ENCODE measurements at regions not wholly inside any gene's neighbourhood (a gene's known extent, or its start where the extent isn't known, plus 50 kb on each side); places are given as distances from the start of the nearest gene placed in this dataset.
A peak's percentile ranks its signal among the peaks of the same experiment; 100 is the strongest.
"Not testable (repeated sequence)": the region's sequence is repeated elsewhere in the genome, so short reads cannot be mapped to it uniquely, and the experiment has no call there.

DNA sequence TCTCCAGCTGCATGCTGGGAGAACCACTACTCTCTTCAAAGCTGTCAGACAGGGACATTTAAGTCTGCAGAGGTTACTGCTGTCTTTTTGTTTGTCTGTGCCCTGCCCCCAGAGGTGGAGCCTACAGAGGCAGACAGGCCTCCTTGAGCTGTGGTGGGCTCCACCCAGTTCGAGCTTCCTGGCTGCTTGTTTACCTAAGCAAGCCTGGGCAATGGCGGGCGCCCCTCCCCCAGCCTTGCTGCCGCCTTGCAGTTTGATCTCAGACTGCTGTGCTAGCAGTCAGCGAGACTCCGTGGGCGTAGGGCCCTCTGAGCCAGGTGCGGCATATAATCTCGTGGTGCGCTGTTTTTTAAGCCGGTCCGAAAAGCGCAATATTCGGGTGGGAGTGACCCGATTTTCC, 215.0 kb downstream of the STIM2 start:
- H3K4me3 ChIP-seq (ENCODE audit: low read depth, low read length); in situ Hi-C loops (cut with HindIII; ENCODE audit: low sequenced_read_pairs); DNase-seq (ENCODE audit: low read depth): not testable (repeated sequence)

DNA sequence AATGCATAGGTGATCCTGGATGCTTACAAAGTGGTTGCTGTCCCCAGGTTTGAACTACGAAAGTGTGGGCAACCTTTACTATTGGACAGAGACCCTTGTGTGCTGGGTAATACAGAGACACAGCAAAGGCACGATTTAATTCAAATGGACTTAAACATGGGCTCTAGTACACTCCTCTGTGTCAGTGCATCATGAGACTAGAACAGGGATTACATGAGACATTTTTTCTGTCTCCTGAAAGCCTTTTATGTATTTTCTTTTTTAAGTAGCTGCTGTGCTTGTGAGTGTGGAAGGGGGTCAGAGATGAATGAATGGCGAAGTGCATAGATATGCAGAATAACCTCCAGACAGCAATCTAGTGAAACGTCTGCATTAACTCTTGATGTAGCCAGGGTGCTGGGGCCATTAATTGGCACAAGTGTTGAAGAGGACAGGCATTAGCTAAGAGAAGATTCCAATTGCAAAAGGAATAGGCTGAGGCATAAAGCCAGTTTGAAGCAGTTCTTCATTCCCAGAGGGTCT, 218.4 kb downstream of the STIM2 start:
- no peak overlapping the region for H3K4me3 ChIP-seq (ENCODE audit: low read depth, low read length)
- in situ Hi-C loops (cut with HindIII; ENCODE audit: low sequenced_read_pairs): no loop called here
- DNase-seq (ENCODE audit: low read depth): no peak
- TF ChIP-seq, protein P1, sequence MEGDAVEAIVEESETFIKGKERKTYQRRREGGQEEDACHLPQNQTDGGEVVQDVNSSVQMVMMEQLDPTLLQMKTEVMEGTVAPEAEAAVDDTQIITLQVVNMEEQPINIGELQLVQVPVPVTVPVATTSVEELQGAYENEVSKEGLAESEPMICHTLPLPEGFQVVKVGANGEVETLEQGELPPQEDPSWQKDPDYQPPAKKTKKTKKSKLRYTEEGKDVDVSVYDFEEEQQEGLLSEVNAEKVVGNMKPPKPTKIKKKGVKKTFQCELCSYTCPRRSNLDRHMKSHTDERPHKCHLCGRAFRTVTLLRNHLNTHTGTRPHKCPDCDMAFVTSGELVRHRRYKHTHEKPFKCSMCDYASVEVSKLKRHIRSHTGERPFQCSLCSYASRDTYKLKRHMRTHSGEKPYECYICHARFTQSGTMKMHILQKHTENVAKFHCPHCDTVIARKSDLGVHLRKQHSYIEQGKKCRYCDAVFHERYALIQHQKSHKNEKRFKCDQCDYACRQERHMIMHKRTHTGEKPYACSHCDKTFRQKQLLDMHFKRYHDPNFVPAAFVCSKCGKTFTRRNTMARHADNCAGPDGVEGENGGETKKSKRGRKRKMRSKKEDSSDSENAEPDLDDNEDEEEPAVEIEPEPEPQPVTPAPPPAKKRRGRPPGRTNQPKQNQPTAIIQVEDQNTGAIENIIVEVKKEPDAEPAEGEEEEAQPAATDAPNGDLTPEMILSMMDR (IDR thresholded peaks at IDR 0.05; ENCODE audit: low read depth, low read length, missing control alignments): no peak

DNA sequence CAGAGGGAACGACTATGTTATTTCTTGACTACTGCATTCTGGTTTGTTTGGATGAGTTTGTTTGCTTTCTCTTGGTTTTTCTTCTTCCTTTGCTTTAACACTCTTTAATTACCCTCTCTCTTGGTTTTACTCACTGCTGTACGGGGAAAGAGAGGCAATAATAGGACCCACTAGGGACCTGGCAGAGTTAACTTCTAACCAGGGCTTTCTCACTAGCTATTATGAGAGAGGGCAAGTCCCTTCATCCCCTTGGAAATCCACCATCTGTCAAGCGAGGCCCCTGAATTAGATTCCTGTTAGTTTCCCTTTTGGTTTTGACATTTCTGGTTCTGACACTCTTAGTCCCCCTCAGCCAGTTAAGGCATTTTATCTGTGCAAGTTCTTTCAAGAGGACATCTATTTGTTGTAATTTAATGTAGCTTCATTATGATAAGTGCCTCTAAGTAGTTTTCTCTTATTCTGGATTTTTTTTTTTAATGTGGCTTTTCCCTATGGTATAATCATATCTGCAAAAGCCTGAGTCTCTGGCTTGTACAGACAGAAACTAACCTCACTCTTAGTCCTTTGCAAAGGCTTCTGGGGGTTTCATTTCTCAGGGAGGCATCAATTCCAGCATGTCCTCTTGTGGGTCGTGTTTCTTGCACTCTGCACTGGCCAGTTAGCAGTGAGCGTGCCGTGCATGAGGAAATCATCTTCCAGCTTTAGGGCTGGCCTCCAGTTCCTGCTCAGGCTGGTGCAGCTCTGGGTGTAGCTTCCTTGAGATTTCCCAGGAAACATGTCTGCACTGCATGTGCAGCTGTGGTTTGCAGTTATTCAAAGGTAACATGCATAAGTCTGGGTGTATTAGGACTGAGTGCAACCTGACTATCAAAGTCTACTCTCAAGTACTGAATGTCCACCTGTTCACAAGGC, 221.3 kb downstream of the STIM2 start:
- in situ Hi-C loops (cut with HindIII; ENCODE audit: low sequenced_read_pairs): no loop called here
- H3K4me3 ChIP-seq (ENCODE audit: low read depth, low read length): no peak overlapping the region
- no peak for DNase-seq (ENCODE audit: low read depth)
- TF ChIP-seq, protein P1 (IDR thresholded peaks at IDR 0.05; ENCODE audit: low read depth, low read length, missing control alignments): no peak

DNA sequence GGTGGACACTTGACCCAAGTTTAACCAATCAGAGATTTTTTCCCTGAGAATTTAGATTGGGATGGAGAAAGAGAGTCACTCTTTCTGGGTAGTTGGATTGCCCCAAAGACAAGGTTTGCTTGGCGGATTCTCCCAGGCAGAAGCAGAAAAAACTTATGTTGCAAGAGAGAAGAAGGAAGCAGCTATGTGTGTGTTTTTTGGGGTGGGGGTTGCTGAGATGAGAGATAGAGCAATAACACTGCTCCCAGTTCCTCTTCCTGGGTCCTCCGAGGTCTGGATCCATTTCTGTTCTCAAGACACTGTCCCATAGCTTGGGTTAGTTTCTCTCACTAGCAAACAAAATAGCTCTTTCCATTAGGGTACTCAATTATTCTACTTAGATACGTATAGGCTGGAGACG, 222.1 kb downstream of the STIM2 start:
- no peak overlapping the region for H3K4me3 ChIP-seq (ENCODE audit: low read depth, low read length)
- in situ Hi-C loops (cut with HindIII; ENCODE audit: low sequenced_read_pairs): no loop called here
- TF ChIP-seq, protein P1 (IDR thresholded peaks at IDR 0.05; ENCODE audit: low read depth, low read length, missing control alignments): no peak
- DNase-seq (ENCODE audit: low read depth): no peak

DNA sequence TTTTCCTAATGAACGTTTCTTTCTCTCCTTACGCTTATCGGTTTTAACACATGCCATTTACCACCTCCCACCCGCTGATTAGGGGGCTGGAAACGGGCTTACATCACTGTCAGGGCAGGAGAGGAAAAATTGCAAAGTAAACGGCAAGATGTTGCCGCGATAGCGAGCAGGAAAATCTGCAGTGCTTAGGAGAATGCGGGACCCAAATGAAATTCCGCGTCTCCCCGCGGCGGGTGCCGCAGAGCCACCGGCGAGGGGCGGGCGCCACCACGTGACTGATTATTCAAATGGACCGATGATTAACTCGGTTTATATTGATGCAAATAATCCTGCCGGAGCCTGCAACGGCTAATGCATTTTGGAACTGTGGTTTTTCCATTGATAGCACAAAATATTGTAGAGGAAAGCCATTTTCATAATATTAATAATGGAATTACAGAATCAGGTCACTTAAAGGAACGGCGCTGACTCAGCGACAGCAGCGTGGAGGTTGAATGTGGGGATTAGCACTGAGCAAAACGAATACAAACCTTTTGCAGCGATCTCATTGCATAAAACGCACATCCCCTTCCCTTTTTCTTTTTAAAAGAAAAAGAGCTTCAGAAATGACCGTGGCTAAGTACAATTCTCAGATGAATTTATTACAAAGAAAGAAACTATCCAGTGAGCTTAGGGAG, 224.2 kb downstream of the STIM2 start:
- no peak for DNase-seq (ENCODE audit: low read depth)
- peak overlapping the region; percentile 31 for H3K4me3 ChIP-seq (ENCODE audit: low read depth, low read length)
- TF ChIP-seq, protein P1 (IDR thresholded peaks at IDR 0.05; ENCODE audit: low read depth, low read length, missing control alignments): peak; percentile 8
- in situ Hi-C loops (cut with HindIII; ENCODE audit: low sequenced_read_pairs): no loop called here

DNA sequence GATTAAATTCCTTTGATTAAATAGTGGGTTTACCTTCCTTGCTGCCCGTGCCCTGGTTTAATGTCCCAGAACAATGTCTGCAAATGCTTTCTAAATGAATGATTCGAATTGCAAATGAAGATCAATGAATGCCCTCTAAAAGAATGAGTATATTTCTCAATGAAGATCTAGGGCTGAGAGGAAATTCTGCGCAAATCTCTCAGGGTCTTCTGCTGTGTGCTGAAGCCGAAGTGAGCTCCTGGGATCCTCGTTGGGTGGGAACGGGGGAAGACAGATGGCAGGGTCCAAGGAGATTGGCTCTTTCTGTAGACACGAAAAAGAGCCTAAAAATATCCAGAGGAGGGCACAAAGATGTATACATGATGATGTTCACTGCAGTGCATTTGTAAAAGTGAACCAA, 224.8 kb downstream of the STIM2 start:
- no peak for DNase-seq (ENCODE audit: low read depth)
- in situ Hi-C loops (cut with HindIII; ENCODE audit: low sequenced_read_pairs): no loop called here
- TF ChIP-seq, protein P1 (IDR thresholded peaks at IDR 0.05; ENCODE audit: low read depth, low read length, missing control alignments): no peak
- H3K4me3 ChIP-seq (ENCODE audit: low read depth, low read length): peak overlapping the region; percentile 31

Data from astrocyte of the cerebellum (primary cell).